B cell (primary cell): ENCODE measurements at regions not wholly inside any gene's neighbourhood (a gene's known extent, or its start where the extent isn't known, plus 50 kb on each side); places are given as distances from the start of the nearest gene placed in this dataset.

Experiments used
- ATAC-seq: fragments of 200-7000 bp; cut with Tn5 transposase; one replicate; pipeline ENCODE4 v1.10.0; 2021; ENCODE audit warnings: low read depth, mild to moderate bottlenecking, moderate number of reproducible peaks, moderate library complexity
- CTCF ChIA-PET: fragments of 350-600 bp; sonication (Branson Sonifier 250); formaldehyde crosslinking; loops from one replicate; lab custom pipeline; 2021; ENCODE audit warnings: antibody characterized with exemption, inconsistent platforms; lab: Charles Lee
- POLR2A ChIA-PET: fragments of 350-600 bp; sonication (Branson Sonifier 250); formaldehyde crosslinking; loops from one replicate; lab custom pipeline; 2021; ENCODE audit warnings: antibody characterized with exemption; lab: Charles Lee
- DNase-seq: peaks from one replicate; pipeline ENCODE4 v3.0.0; 2013
- H2AFZ ChIP-seq: 2 replicates; pipeline ENCODE4 v1.6.1; 2012; ENCODE audit warnings: mild to moderate bottlenecking, low read depth, low read length; ENCODE audit not compliant: insufficient read depth, poor library complexity, severe bottlenecking
- H3K27ac ChIP-seq, 2 donors: 1 replicate in 1 of 2; 2 replicates in 1 of 2; pipeline ENCODE4 v1.5.1; 2012 to 2013; ENCODE audit warnings: low read length in 2 of 2, mild to moderate bottlenecking in 2 of 2, moderate library complexity in 1 of 2
- H3K27me3 ChIP-seq, 4 experiments: fragments of 200-600 bp in 1 of 4; sonication (generic) in 1 of 4; replicated peaks in 1 of 4; 1 replicate in 2 of 4; 2 replicates in 2 of 4; pipeline versions ENCODE4 v1.6.1 to v1.7.0; 2013 to 2016; ENCODE audit warnings: low read length in 3 of 4, mild to moderate bottlenecking in 2 of 4, mixed read lengths in 1 of 4, moderate library complexity in 1 of 4; ENCODE audit not compliant: insufficient read depth in 4 of 4, control insufficient read depth in 3 of 4; ENCODE audit errors: control extremely low read depth in 1 of 4
- H3K36me3 ChIP-seq, 2 experiments: replicated peaks in 1 of 2; 1 replicate in 1 of 2; 2 replicates in 1 of 2; pipeline versions ENCODE4 v1.6.1 to v1.7.1; 2013; ENCODE audit warnings: low read length in 1 of 2; ENCODE audit not compliant: insufficient read depth in 2 of 2, control insufficient read depth in 1 of 2; ENCODE audit errors: control extremely low read depth in 1 of 2, extremely low read depth in 1 of 2
- H3K4me1 ChIP-seq, 2 donors: fragments of 200-600 bp in 1 of 2; sonication (generic) in 1 of 2; 1 replicate in 1 of 2; 2 replicates in 1 of 2; pipeline versions ENCODE4 v1.5.1 to v1.6.1; 2013 to 2017; ENCODE audit warnings: low read length in 2 of 2; ENCODE audit not compliant: control insufficient read depth in 2 of 2, insufficient read depth in 2 of 2
- H3K4me2 ChIP-seq: replicated peaks from 2 replicates; pipeline ENCODE3; 2012; ENCODE audit warnings: mild to moderate bottlenecking, low read depth, low read length; ENCODE audit not compliant: poor library complexity, severe bottlenecking
- H3K4me3 ChIP-seq, 5 experiments: fragments of 200-600 bp in 1 of 5; sonication (generic) in 1 of 5; 1 replicate in 3 of 5; 2 replicates in 2 of 5; pipeline versions ENCODE4 v1.5.1 to v1.7.0; 2011 to 2016; ENCODE audit warnings: low read length in 4 of 5, mild to moderate bottlenecking in 4 of 5, low read depth in 2 of 5, control low read depth in 1 of 5, moderate library complexity in 1 of 5; ENCODE audit not compliant: insufficient read depth in 1 of 5; ENCODE audit errors: control extremely low read depth in 1 of 5, extremely low read depth in 1 of 5
- H3K79me2 ChIP-seq: fragments of 200-600 bp; sonication (generic); one replicate; pipeline ENCODE4 v1.6.0; 2016; ENCODE audit warnings: low read length; ENCODE audit not compliant: control insufficient read depth, insufficient read depth
- H3K9ac ChIP-seq: fragments of 200-600 bp; sonication (generic); 2 replicates; pipeline ENCODE4 v1.6.1; 2017; ENCODE audit warnings: mild to moderate bottlenecking, low read length, moderate library complexity
- H3K9me3 ChIP-seq, 3 donors: one replicate each; pipeline versions ENCODE4 v1.6.1 to v1.7.1; 2013; ENCODE audit warnings: low read length in 2 of 3; ENCODE audit not compliant: control insufficient read depth in 2 of 3, insufficient read depth in 1 of 3; ENCODE audit errors: control extremely low read depth in 1 of 3
- H4K20me1 ChIP-seq: 2 replicates; pipeline ENCODE4 v1.6.0; 2012; ENCODE audit warnings: mild to moderate bottlenecking, low read length; ENCODE audit not compliant: insufficient read depth, control insufficient read depth, poor library complexity, severe bottlenecking
- H3K27ac Mint-ChIP-seq: one replicate; pipeline ENCODE4 v1.8.0; 2021; ENCODE audit warnings: mixed read lengths
- H3K27me3 Mint-ChIP-seq: one replicate; pipeline ENCODE4 v1.8.0; 2021; ENCODE audit warnings: mixed read lengths
- H3K4me1 Mint-ChIP-seq: one replicate; pipeline ENCODE4 v1.8.0; 2021; ENCODE audit warnings: mixed read lengths
- H3K4me3 Mint-ChIP-seq: one replicate; pipeline ENCODE4 v1.8.0; 2021; ENCODE audit warnings: mixed read lengths
- H3K9me3 Mint-ChIP-seq: one replicate; pipeline ENCODE4 v1.8.0; 2022; ENCODE audit warnings: mixed read lengths; ENCODE audit not compliant: insufficient read depth
- EZH2 ChIP-seq: IDR thresholded peaks from 2 replicates; pipeline ENCODE4 v1.6.1; 2012; ENCODE audit warnings: borderline replicate concordance, low read depth, mild to moderate bottlenecking, moderate library complexity, low read length; ENCODE audit not compliant: insufficient read depth, poor library complexity, severe bottlenecking
- WGBS: methylation state at CpG from one replicate; pipeline ENCODE4 v1.1.5; 2013; ENCODE audit warnings: missing lambda C conversion rate; ENCODE audit not compliant: insufficient coverage; 5-methylcytosine and 5-hydroxymethylcytosine counted together
- intact Hi-C: fragments of 100-400 bp; cut with micrococcal nuclease; formaldehyde crosslinking; loops from one replicate; pipeline ENCODE4 v1.10.0; 2022
- TF ChIP-seq, protein P1 (sequence below): fragments of 200-600 bp; IDR thresholded peaks from one replicate; pipeline ENCODE4 v1.8.0; 2022; ENCODE audit warnings: antibody characterized with exemption, mild to moderate bottlenecking

DNA sequence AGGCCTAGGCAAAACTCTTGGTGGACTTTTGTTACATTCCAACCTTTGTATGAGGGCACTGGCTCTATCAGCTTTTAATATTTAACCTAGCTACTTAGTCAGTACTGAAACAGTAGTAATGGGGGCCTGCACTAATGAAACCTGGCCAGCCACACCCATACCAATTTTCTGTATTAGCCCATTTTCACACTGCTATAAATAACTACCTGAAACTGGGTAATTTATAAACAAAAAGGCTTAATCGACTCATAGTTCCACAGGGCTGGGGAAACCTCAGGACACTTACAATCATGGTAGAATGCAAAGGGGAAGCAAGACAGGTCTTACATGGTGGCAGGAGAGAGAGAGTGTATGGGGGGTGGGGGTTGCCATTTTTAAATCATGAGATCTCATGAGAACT, 245.7 kb upstream of the RGS18 start:
- H3K27ac Mint-ChIP-seq, result no peak overlapping the region
- WGBS, result no CpG with 5 or more reads among the region's 1 CpG
- TF ChIP-seq, protein P1, sequence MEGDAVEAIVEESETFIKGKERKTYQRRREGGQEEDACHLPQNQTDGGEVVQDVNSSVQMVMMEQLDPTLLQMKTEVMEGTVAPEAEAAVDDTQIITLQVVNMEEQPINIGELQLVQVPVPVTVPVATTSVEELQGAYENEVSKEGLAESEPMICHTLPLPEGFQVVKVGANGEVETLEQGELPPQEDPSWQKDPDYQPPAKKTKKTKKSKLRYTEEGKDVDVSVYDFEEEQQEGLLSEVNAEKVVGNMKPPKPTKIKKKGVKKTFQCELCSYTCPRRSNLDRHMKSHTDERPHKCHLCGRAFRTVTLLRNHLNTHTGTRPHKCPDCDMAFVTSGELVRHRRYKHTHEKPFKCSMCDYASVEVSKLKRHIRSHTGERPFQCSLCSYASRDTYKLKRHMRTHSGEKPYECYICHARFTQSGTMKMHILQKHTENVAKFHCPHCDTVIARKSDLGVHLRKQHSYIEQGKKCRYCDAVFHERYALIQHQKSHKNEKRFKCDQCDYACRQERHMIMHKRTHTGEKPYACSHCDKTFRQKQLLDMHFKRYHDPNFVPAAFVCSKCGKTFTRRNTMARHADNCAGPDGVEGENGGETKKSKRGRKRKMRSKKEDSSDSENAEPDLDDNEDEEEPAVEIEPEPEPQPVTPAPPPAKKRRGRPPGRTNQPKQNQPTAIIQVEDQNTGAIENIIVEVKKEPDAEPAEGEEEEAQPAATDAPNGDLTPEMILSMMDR, result no peak
- no peak for TF ChIP-seq EZH2
- H3K27ac ChIP-seq, result no peak overlapping the region
- ChIA-PET CTCF (no interaction called here), POLR2A (no interaction called here)
- no peak overlapping the region for H3K9ac ChIP-seq
- no peak overlapping the region for H2AFZ ChIP-seq
- H3K4me1 Mint-ChIP-seq, result no peaks in the 10 kb centered on the region
- H3K27me3 Mint-ChIP-seq, result no peaks in the 10 kb centered on the region
- no peaks in the 10 kb centered on the region for H3K36me3 ChIP-seq
- intact Hi-C loops, result no loop called here
- ATAC-seq (no peak), DNase-seq (no peak)
- H3K9me3 ChIP-seq, result peaks cover 0 to 7% (median 0%) of the 10 kb centered on the region in 3 donors
- H3K4me2 ChIP-seq, result no peak overlapping the region
- no peaks in the 10 kb centered on the region for H4K20me1 ChIP-seq
- H3K27me3 ChIP-seq, result no peaks in the 10 kb centered on the region
- H3K4me1 ChIP-seq, result no peaks in the 10 kb centered on the region
- H3K9me3 Mint-ChIP-seq, result peaks cover 9% of the 10 kb centered on the region
- no peak overlapping the region for H3K4me3 Mint-ChIP-seq
- H3K79me2 ChIP-seq, result no peaks in the 10 kb centered on the region
- no peak overlapping the region for H3K4me3 ChIP-seq

DNA sequence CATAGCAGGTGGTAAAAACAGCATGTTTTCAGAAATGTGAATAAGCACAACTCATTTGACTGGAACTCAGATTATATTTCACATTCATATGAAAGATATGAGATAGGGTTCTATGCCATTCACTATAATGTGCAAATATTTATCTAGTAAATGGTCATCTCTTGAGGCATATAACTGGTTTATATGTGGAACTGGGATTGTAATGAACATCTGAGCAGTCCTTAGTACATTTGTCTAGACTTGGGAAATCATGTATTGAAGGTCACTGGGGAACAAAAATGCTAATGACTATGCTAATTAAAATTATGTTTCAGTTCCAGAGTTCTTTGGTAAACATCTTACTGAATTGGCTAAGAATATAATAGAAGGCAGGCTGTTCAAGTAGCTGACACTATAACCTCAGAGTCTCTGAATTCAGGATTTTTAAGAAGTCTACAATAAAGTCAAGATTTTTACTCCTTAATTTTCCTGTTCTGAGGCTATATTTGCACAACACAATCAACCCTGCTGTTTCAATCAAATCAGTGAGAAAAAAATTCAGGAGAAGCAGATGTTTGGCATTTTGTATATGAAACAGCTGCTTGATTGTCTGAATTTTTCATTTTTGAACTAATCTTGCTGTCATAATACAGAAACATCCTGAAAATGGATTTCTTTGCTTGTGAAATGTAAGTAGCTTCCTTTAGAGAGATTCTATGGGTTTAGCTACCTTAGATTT, 244.8 kb upstream of the RGS18 start:
- intact Hi-C loops, result no loop called here
- Mint-ChIP-seq H3K4me3 (no peak overlapping the region), H3K4me1 (no peaks in the 10 kb centered on the region), H3K27me3 (no peaks in the 10 kb centered on the region), H3K27ac (no peak overlapping the region), H3K9me3 (peaks cover 9% of the 10 kb centered on the region)
- DNase-seq, result no peak
- ChIA-PET CTCF (no interaction called here), POLR2A (no interaction called here)
- no peak overlapping the region for H3K27ac ChIP-seq
- no peaks in the 10 kb centered on the region for H4K20me1 ChIP-seq
- ATAC-seq, result no peak
- no peaks in the 10 kb centered on the region for H3K4me1 ChIP-seq
- no peaks in the 10 kb centered on the region for H3K36me3 ChIP-seq
- peaks cover 0 to 6% (median 0%) of the 10 kb centered on the region in 3 donors for H3K9me3 ChIP-seq
- TF ChIP-seq EZH2, result no peak
- TF ChIP-seq, protein P1, result no peak
- no peak overlapping the region for H2AFZ ChIP-seq
- H3K79me2 ChIP-seq, result no peaks in the 10 kb centered on the region
- no peaks in the 10 kb centered on the region for H3K27me3 ChIP-seq
- no peak overlapping the region for H3K4me2 ChIP-seq
- H3K9ac ChIP-seq, result no peak overlapping the region
- no peak overlapping the region for H3K4me3 ChIP-seq
